KMS-11 (cell line): ENCODE measurements at regions not wholly inside any gene's neighbourhood (a gene's known extent, or its start where the extent isn't known, plus 50 kb on each side); places are given as distances from the start of the nearest gene placed in this dataset.

Source experiments
- H2AFZ ChIP-seq: fragments of 200-600 bp; sonication (generic); 2 replicates; pipeline ENCODE4 v1.6.1; 2016; ENCODE audit warnings: antibody characterized with exemption, mixed run types, low read depth
- H3K27ac ChIP-seq: fragments of 200-600 bp; sonication (generic); 2 replicates; pipeline ENCODE4 v1.6.1; 2016; ENCODE audit warnings: mild to moderate bottlenecking, mixed run types
- H3K27me3 ChIP-seq: fragments of 200-600 bp; sonication (generic); 2 replicates; pipeline ENCODE4 v1.6.1; 2017; ENCODE audit warnings: mild to moderate bottlenecking, low read depth, mixed run types, moderate library complexity; ENCODE audit not compliant: insufficient read depth
- H3K36me3 ChIP-seq: fragments of 200-600 bp; sonication (generic); 2 replicates; pipeline ENCODE4 v1.6.1; 2017; ENCODE audit warnings: mild to moderate bottlenecking, mixed run types; ENCODE audit not compliant: insufficient read depth
- H3K4me1 ChIP-seq: fragments of 200-600 bp; sonication (generic); 2 replicates; pipeline ENCODE4 v1.6.1; 2016; ENCODE audit warnings: mild to moderate bottlenecking, low read depth, mixed run types; ENCODE audit not compliant: poor library complexity, severe bottlenecking
- H3K4me2 ChIP-seq: fragments of 200-600 bp; sonication (generic); 2 replicates; pipeline ENCODE4 v1.7.0; 2016; ENCODE audit warnings: mild to moderate bottlenecking, mixed run types
- H3K4me3 ChIP-seq: fragments of 200-600 bp; sonication (generic); IDR thresholded peaks from 2 replicates; pipeline ENCODE4 v1.6.1; 2017; ENCODE audit warnings: low read depth, low read length, mixed read lengths; ENCODE audit not compliant: insufficient read depth
- H3K79me2 ChIP-seq: fragments of 200-600 bp; sonication (generic); 2 replicates; pipeline ENCODE4 v1.6.1; 2016; ENCODE audit warnings: low read depth, mixed run types; ENCODE audit not compliant: insufficient read depth
- H3K9ac ChIP-seq: fragments of 200-600 bp; sonication (generic); 2 replicates; pipeline ENCODE4 v1.6.1; 2016; ENCODE audit warnings: mild to moderate bottlenecking, mixed run types
- H4K20me1 ChIP-seq: fragments of 200-600 bp; sonication (generic); 2 replicates; pipeline ENCODE4 v1.6.1; 2016; ENCODE audit warnings: mild to moderate bottlenecking, mixed run types; ENCODE audit not compliant: insufficient read depth
- TF ChIP-seq, protein P1 (sequence below): fragments of 200-600 bp; sonication (generic); conservative IDR thresholded peaks from 2 replicates; pipeline ENCODE4 v1.6.1; 2017; ENCODE audit warnings: low read depth, mild to moderate bottlenecking, antibody characterized with exemption, low read length, moderate library complexity, mixed read lengths

DNA sequence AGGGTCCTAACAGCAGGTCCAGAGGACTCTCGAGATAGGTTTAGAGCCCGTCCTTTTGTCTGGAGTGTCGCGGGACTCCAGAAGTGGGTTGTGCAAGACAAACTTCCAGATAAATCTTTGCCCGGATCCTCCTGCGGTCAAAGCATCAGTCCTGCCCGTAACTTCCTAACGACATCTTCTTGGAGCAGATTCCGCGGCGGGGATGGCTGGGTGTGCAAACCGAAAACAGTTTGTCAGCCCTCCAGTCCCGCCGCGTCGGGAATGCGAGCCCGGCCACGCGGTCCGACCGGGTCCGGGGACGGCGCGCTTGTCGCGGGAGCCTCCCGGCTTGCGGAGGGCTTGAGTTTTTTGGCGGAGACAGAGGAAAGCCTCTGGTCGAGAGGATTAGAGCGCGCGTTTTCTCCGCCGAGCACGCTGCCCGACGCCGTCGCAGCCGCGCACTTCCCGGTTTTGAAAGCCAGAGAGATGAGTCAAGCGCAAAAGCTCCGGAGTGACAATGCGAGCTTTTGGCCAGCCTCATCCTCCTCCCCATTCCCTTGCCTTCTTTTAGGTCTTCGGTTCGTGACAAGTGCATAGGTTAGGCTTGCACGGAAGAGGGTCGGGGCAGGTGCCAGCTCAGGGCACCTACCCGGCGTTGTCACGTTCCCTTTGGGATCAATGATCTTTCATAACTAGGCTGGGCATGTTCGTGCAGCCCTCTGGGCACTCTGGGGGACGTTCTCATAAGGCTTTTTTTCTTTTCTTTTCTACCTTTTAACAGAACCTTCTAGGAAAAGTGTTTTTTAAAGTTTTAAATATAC, 91.3 kb upstream of the PRDM1 start:
- H3K36me3 ChIP-seq: no peaks in the 10 kb centered on the region
- no peak overlapping the region for H3K4me3 ChIP-seq
- peak overlapping the region; percentile 66 for H3K4me2 ChIP-seq
- H3K79me2 ChIP-seq: peaks cover 73% of the 10 kb centered on the region
- peaks cover 17% of the 10 kb centered on the region for H3K4me1 ChIP-seq
- peak overlapping the region; percentile 98 for H3K9ac ChIP-seq
- H2AFZ ChIP-seq: no peak overlapping the region
- peak overlapping the region; percentile 99 for H3K27ac ChIP-seq
- H3K27me3 ChIP-seq: no peaks in the 10 kb centered on the region
- H4K20me1 ChIP-seq: no peaks in the 10 kb centered on the region
- TF ChIP-seq, protein P1, sequence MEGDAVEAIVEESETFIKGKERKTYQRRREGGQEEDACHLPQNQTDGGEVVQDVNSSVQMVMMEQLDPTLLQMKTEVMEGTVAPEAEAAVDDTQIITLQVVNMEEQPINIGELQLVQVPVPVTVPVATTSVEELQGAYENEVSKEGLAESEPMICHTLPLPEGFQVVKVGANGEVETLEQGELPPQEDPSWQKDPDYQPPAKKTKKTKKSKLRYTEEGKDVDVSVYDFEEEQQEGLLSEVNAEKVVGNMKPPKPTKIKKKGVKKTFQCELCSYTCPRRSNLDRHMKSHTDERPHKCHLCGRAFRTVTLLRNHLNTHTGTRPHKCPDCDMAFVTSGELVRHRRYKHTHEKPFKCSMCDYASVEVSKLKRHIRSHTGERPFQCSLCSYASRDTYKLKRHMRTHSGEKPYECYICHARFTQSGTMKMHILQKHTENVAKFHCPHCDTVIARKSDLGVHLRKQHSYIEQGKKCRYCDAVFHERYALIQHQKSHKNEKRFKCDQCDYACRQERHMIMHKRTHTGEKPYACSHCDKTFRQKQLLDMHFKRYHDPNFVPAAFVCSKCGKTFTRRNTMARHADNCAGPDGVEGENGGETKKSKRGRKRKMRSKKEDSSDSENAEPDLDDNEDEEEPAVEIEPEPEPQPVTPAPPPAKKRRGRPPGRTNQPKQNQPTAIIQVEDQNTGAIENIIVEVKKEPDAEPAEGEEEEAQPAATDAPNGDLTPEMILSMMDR: no peak

DNA sequence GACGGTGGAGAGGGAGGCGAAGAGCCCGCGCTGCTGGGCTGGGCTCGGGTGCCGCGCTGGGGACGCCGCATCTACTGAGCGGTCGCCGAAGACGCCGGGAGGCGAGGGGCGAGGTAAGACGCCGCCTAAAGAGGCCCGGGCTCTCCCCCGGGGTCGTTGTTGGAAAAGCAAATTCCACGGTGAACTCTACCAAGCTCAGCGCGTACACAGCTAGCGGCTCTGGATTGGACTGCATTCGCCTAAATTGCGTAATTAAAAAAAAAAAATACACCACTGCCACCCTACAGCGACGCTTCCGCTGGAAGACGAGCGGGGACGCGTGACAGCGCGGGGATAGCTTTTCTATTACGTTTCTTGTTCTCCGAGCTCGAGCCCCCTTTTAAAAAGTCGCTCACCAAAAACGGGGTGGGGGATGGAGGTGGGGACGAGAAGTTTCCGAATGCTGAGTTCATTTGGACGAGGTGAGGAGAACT, 92.0 kb upstream of the PRDM1 start:
- no peak overlapping the region for H3K4me3 ChIP-seq
- no peak overlapping the region for H2AFZ ChIP-seq
- H3K4me1 ChIP-seq: peaks cover 12% of the 10 kb centered on the region
- peak overlapping the region; percentile 66 for H3K4me2 ChIP-seq
- peaks cover 66% of the 10 kb centered on the region for H3K79me2 ChIP-seq
- no peaks in the 10 kb centered on the region for H3K36me3 ChIP-seq
- TF ChIP-seq, protein P1: no peak
- H3K9ac ChIP-seq: peak overlapping the region; percentile 98
- H3K27ac ChIP-seq: peak overlapping the region; percentile 99
- H4K20me1 ChIP-seq: no peaks in the 10 kb centered on the region
- H3K27me3 ChIP-seq: no peaks in the 10 kb centered on the region

GRCh38 chr6:105993341-105994117, 92.6 kb upstream of the PRDM1 start:
- no peaks in the 10 kb centered on the region for H3K27me3 ChIP-seq
- peak overlapping the region; percentile 99 for H3K27ac ChIP-seq
- peaks cover 7% of the 10 kb centered on the region for H3K4me1 ChIP-seq
- no peaks in the 10 kb centered on the region for H3K36me3 ChIP-seq
- peak overlapping the region; percentile 66 for H3K4me2 ChIP-seq
- no peak overlapping the region for H2AFZ ChIP-seq
- TF ChIP-seq, protein P1: no peak
- H4K20me1 ChIP-seq: no peaks in the 10 kb centered on the region
- H3K9ac ChIP-seq: peak overlapping the region; percentile 98
- H3K4me3 ChIP-seq: no peak overlapping the region
- H3K79me2 ChIP-seq: peaks cover 61% of the 10 kb centered on the region

DNA sequence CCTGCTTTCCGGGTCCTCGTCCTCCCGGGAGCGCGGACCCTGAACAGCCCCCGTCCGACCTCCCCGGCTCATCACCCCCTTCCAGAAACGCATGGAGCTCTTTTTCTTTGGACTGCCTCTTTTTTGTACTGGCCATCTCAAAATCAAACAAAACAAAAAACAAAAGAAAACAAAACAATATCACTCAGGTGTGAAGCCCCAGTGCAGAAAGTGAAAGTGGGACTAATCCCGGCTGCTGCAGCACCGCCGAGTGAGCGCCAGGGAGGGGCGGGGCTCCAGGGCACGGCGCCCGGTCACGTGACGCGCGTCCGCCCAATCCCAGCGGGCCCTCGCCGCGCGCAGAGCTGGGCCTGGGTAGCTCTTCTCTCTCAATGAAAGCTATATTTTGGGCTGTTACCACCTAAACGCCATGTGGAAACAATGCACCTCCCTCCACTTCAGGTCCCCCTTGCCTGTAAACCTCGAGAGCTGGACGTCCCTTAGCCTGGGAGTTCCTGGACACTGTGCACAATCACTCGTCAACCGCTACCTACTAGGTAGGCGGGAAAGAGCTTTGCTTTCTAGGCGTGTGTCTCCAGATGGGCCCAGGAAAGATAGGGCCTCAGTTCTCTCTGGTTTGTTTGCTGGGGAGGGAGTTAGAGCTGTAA, 93.7 kb upstream of the PRDM1 start:
- H3K4me3 ChIP-seq: no peak overlapping the region
- peak overlapping the region; percentile 98 for H3K9ac ChIP-seq
- H2AFZ ChIP-seq: peak overlapping the region; percentile 77

More for the DNA sequence above, 93.7 kb upstream of the PRDM1 start:
- Histone ChIP-seq H3K79me2 (peaks cover 50% of the 10 kb centered on the region), H3K27ac (peak overlapping the region; percentile 99), H3K27me3 (no peaks in the 10 kb centered on the region), H3K36me3 (no peaks in the 10 kb centered on the region), H4K20me1 (no peaks in the 10 kb centered on the region), H3K4me2 (peak overlapping the region; percentile 66), H3K4me1 (no peaks in the 10 kb centered on the region)
- TF ChIP-seq, protein P1: no peak
